GM21737 (cell line): ENCODE measurements at regions not wholly inside any gene's neighbourhood (a gene's known extent, or its start where the extent isn't known, plus 50 kb on each side); places are given as distances from the start of the nearest gene placed in this dataset.
"Not testable (repeated sequence)": the region's sequence is repeated elsewhere in the genome, so short reads cannot be mapped to it uniquely, and the experiment has no call there.

Experiments
- ATAC-seq: cut with Tn5 transposase; IDR thresholded peaks from one replicate; pipeline ENCODE4 v1.9.1; 2021; ENCODE audit warnings: mild to moderate bottlenecking, moderate library complexity; ENCODE audit not compliant: unreplicated experiment

GRCh38 chr5:106401561-106401960, 1269.2 kb downstream of the EFNA5 start:
- ATAC-seq = no peak

- ATAC-seq = no peak
Observed at GRCh38 chr5:106399391-106399790, 1271.3 kb downstream of the EFNA5 start.

- ATAC-seq = no peak
Observed at GRCh38 chr5:106397700-106398099, 1273.0 kb downstream of the EFNA5 start.

GRCh38 chr5:106393276-106393675, 1277.5 kb downstream of the EFNA5 start:
- no peak for ATAC-seq

- ATAC-seq = no peak
Observed at GRCh38 chr5:106392766-106393165, 1278.0 kb downstream of the EFNA5 start.

- ATAC-seq = not testable (repeated sequence)
Observed at GRCh38 chr5:106387767-106388166, 1283.0 kb downstream of the EFNA5 start.

- no peak for ATAC-seq
Observed at GRCh38 chr5:106386287-106386686, 1284.5 kb downstream of the EFNA5 start.

GRCh38 chr5:106380736-106381135, 1290.0 kb downstream of the EFNA5 start:
- no peak for ATAC-seq

- ATAC-seq = no peak
Observed at GRCh38 chr5:106376522-106376921, 1294.2 kb downstream of the EFNA5 start.

GRCh38 chr5:106374956-106375355, 1295.8 kb downstream of the EFNA5 start:
- ATAC-seq = no peak

GRCh38 chr5:106368021-106368420, 1302.7 kb downstream of the EFNA5 start:
- ATAC-seq = no peak

- no peak for ATAC-seq
Observed at GRCh38 chr5:106367281-106367680, 1303.5 kb downstream of the EFNA5 start.

- no peak for ATAC-seq
Observed at GRCh38 chr5:106363578-106363977, 1307.2 kb downstream of the EFNA5 start.

GRCh38 chr5:106361905-106362304, 1308.8 kb downstream of the EFNA5 start:
- no peak for ATAC-seq

- ATAC-seq = no peak
Observed at GRCh38 chr5:106331415-106331814, 1339.3 kb downstream of the EFNA5 start.

GRCh38 chr5:106324356-106324755, 1346.4 kb downstream of the EFNA5 start:
- no peak for ATAC-seq

- no peak for ATAC-seq
Observed at GRCh38 chr5:106321242-106321641, 1349.5 kb downstream of the EFNA5 start.

GRCh38 chr5:106314221-106314824, 1356.4 kb downstream of the EFNA5 start:
- ATAC-seq = no peak

- no peak for ATAC-seq
Observed at GRCh38 chr5:106312360-106312759, 1358.4 kb downstream of the EFNA5 start.

- no peak for ATAC-seq
Observed at GRCh38 chr5:106311230-106311915, 1359.4 kb downstream of the EFNA5 start.

- ATAC-seq = no peak
Observed at GRCh38 chr5:106307265-106307664, 1363.5 kb downstream of the EFNA5 start.

GRCh38 chr5:106306313-106307028, 1364.3 kb downstream of the EFNA5 start:
- ATAC-seq = no peak
